Stomach (tissue), 4 donors: ENCODE measurements at regions not wholly inside any gene's neighbourhood (a gene's known extent, or its start where the extent isn't known, plus 50 kb on each side); places are given as distances from the start of the nearest gene placed in this dataset.

Experiments
- EP300 ChIP-seq: sonication (generic); formaldehyde crosslinking; IDR thresholded peaks from one replicate; pipeline ENCODE4 v1.6.1; 2017; ENCODE audit warnings: antibody characterized with exemption
- POLR2A ChIP-seq, 4 donors: fragments of 450-650 bp; IDR thresholded peaks; one replicate each; pipeline ENCODE4 v1.6.1; 2016; ENCODE audit warnings: antibody characterized with exemption in 4 of 4, control low read depth in 2 of 4, mild to moderate bottlenecking in 1 of 4, moderate library complexity in 1 of 4
- POLR2AphosphoS5 ChIP-seq, 3 donors: sonication (generic); formaldehyde crosslinking; IDR thresholded peaks; one replicate each; pipeline ENCODE4 v1.6.1; 2016; ENCODE audit warnings: antibody characterized with exemption in 3 of 3
- TF ChIP-seq, protein P1 (sequence below), 7 experiments: fragments of 450-650 bp in 4 of 7; fragments of 200-600 bp in 3 of 7; sonication (generic) in 3 of 7; IDR thresholded peaks; one replicate each; pipeline ENCODE4 v1.5.1; 2016 to 2019; ENCODE audit warnings: antibody characterized with exemption in 7 of 7, control low read depth in 2 of 7, mild to moderate bottlenecking in 1 of 7

DNA sequence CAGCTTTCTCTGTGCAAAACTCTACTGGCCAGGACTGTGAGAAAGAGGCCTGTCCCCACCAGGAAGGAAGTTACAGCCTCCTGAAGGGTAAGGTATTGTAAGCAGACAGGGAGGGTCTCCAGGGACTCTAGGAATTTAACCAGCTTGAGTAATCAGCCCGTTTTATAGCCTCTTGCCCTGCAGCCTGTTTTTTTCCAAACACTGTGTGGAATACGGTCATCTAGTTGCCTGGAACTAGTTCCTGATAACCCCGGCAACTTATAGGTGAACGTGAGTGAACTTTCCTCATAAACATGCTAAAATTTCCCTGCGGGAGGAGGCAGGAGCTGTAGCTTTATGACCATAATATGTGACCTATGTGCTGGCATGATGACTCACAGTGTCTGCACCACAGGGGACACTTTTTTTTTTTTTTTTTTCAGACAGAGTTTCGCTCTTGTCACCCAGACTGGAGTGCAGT is 60.1 kb upstream of the DAZL start:
- TF ChIP-seq, protein P1, sequence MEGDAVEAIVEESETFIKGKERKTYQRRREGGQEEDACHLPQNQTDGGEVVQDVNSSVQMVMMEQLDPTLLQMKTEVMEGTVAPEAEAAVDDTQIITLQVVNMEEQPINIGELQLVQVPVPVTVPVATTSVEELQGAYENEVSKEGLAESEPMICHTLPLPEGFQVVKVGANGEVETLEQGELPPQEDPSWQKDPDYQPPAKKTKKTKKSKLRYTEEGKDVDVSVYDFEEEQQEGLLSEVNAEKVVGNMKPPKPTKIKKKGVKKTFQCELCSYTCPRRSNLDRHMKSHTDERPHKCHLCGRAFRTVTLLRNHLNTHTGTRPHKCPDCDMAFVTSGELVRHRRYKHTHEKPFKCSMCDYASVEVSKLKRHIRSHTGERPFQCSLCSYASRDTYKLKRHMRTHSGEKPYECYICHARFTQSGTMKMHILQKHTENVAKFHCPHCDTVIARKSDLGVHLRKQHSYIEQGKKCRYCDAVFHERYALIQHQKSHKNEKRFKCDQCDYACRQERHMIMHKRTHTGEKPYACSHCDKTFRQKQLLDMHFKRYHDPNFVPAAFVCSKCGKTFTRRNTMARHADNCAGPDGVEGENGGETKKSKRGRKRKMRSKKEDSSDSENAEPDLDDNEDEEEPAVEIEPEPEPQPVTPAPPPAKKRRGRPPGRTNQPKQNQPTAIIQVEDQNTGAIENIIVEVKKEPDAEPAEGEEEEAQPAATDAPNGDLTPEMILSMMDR (IDR thresholded peaks at IDR 0.05), result no peak
- no peak for TF ChIP-seq POLR2A (IDR thresholded peaks at IDR 0.05)
- TF ChIP-seq POLR2AphosphoS5 (IDR thresholded peaks at IDR 0.05), result no peak
- TF ChIP-seq EP300, result no peak
